ENCODE measurements at regions not wholly inside any gene's neighbourhood (a gene's known extent, or its start where the extent isn't known, plus 50 kb on each side); places are given as distances from the start of the nearest gene placed in this dataset.

GRCh38 chr4:171025776-171026175, 787.4 kb upstream of the GALNTL6 start:
- DNase-seq (no peak), ATAC-seq (ENCODE audit: insufficient read depth, low FRiP score) (no peak)
- TF ChIP-seq, protein P1, sequence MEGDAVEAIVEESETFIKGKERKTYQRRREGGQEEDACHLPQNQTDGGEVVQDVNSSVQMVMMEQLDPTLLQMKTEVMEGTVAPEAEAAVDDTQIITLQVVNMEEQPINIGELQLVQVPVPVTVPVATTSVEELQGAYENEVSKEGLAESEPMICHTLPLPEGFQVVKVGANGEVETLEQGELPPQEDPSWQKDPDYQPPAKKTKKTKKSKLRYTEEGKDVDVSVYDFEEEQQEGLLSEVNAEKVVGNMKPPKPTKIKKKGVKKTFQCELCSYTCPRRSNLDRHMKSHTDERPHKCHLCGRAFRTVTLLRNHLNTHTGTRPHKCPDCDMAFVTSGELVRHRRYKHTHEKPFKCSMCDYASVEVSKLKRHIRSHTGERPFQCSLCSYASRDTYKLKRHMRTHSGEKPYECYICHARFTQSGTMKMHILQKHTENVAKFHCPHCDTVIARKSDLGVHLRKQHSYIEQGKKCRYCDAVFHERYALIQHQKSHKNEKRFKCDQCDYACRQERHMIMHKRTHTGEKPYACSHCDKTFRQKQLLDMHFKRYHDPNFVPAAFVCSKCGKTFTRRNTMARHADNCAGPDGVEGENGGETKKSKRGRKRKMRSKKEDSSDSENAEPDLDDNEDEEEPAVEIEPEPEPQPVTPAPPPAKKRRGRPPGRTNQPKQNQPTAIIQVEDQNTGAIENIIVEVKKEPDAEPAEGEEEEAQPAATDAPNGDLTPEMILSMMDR (IDR thresholded peaks at IDR 0.05; ENCODE audit: control extremely low read depth, extremely low read depth): no peak
- Histone ChIP-seq H3K36me3 (ENCODE audit: control insufficient read depth in 4 of 4, insufficient read depth in 4 of 4, low read length in 4 of 4) (no peaks in the 10 kb centered on the region), H3K9me3 (ENCODE audit: control insufficient read depth in 4 of 4, insufficient read depth in 3 of 4, low read length in 3 of 4) (no peaks in the 10 kb centered on the region), H3K27me3 (ENCODE audit: control insufficient read depth in 3 of 3, insufficient read depth in 3 of 3, low read length in 2 of 3) (no peaks in the 10 kb centered on the region), H3K4me3 (no peak overlapping the region), H3K9ac (ENCODE audit: insufficient read depth in 1 of 2, low read length in 2 of 2) (no peak overlapping the region), H3K27ac (ENCODE audit: low read depth in 1 of 2, low read length in 1 of 2) (no peak overlapping the region), H3K4me1 (ENCODE audit: control insufficient read depth in 5 of 5, insufficient read depth in 5 of 5, low read length in 5 of 5) (no peaks in the 10 kb centered on the region)
- WGBS, 2 donors: 30 to 55% methylated on average over 2 of the region's 2 CpGs

- Histone ChIP-seq H3K27me3 (ENCODE audit: control insufficient read depth in 3 of 3, insufficient read depth in 3 of 3, low read length in 2 of 3) (no peaks in the 10 kb centered on the region), H3K4me3 (no peak overlapping the region), H3K36me3 (ENCODE audit: control insufficient read depth in 4 of 4, insufficient read depth in 4 of 4, low read length in 4 of 4) (no peaks in the 10 kb centered on the region), H3K27ac (ENCODE audit: low read depth in 1 of 2, low read length in 1 of 2) (no peak overlapping the region), H3K9ac (ENCODE audit: insufficient read depth in 1 of 2, low read length in 2 of 2) (no peak overlapping the region), H3K9me3 (ENCODE audit: control insufficient read depth in 4 of 4, insufficient read depth in 3 of 4, low read length in 3 of 4) (no peaks in the 10 kb centered on the region), H3K4me1 (ENCODE audit: control insufficient read depth in 5 of 5, insufficient read depth in 5 of 5, low read length in 5 of 5) (no peaks in the 10 kb centered on the region)
- TF ChIP-seq, protein P1 (IDR thresholded peaks at IDR 0.05; ENCODE audit: control extremely low read depth, extremely low read depth): no peak
- 37 to 54% methylated on average over 2 of the region's 2 CpGs for WGBS, 2 donors
- ATAC-seq (ENCODE audit: insufficient read depth, low FRiP score): no peak
- no peak for DNase-seq
Measured at GRCh38 chr4:171025343-171025742, 787.9 kb upstream of the GALNTL6 start.

DNA sequence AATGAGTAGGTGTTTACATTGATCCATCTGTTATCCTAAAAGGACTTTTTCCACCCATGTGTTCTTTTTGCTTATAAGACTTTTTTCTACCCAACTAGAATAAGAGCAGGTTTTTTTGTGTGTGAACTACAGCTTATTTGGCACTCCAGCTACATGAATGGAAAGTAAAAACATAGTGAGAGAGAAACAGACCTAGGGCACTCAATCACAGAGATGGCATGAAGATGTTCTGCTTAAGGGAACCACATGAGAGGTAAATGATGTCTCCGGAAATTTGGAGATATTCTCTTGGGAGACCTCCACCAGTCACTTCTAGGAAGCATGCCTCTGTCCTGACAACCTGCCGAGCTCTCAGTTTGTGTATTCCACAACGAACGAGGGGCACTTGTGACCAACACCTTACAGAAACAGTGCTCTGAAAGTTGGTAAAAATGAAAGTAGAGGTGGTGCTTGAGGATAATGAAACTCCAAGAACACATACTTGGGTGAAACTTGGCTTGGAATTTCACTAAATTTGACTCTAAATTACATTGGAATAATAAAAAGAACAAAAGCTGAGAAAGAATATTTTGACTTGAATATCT, 788.4 kb upstream of the GALNTL6 start:
- H3K9me3 ChIP-seq (ENCODE audit: control insufficient read depth in 4 of 4, insufficient read depth in 3 of 4, low read length in 3 of 4): no peaks in the 10 kb centered on the region
- no peak for DNase-seq
- 72 to 83% methylated on average over 4 of the region's 4 CpGs for WGBS, 2 donors

More for the DNA sequence above, 788.4 kb upstream of the GALNTL6 start:
- Histone ChIP-seq H3K27me3 (ENCODE audit: control insufficient read depth in 3 of 3, insufficient read depth in 3 of 3, low read length in 2 of 3) (no peaks in the 10 kb centered on the region), H3K9ac (ENCODE audit: insufficient read depth in 1 of 2, low read length in 2 of 2) (no peak overlapping the region), H3K27ac (ENCODE audit: low read depth in 1 of 2, low read length in 1 of 2) (no peak overlapping the region), H3K36me3 (ENCODE audit: control insufficient read depth in 4 of 4, insufficient read depth in 4 of 4, low read length in 4 of 4) (no peaks in the 10 kb centered on the region), H3K4me3 (no peak overlapping the region), H3K4me1 (ENCODE audit: control insufficient read depth in 5 of 5, insufficient read depth in 5 of 5, low read length in 5 of 5) (no peaks in the 10 kb centered on the region)
- ATAC-seq (ENCODE audit: insufficient read depth, low FRiP score): no peak
- TF ChIP-seq, protein P1 (IDR thresholded peaks at IDR 0.05; ENCODE audit: control extremely low read depth, extremely low read depth): no peak
